H7 (cell line): ENCODE measurements at regions not wholly inside any gene's neighbourhood (a gene's known extent, or its start where the extent isn't known, plus 50 kb on each side); places are given as distances from the start of the nearest gene placed in this dataset.

Experiments
- DNase-seq: peaks from one replicate; pipeline ENCODE4 v3.0.0; 2012
- H3K27me3 ChIP-seq: 2 replicates; pipeline ENCODE4 v1.6.0; 2011; ENCODE audit warnings: mild to moderate bottlenecking, low read length; ENCODE audit not compliant: control insufficient read depth, insufficient read depth
- H3K36me3 ChIP-seq: replicated peaks from 2 replicates; pipeline ENCODE4 v1.5.1; 2011; ENCODE audit warnings: low read length; ENCODE audit not compliant: control insufficient read depth, insufficient read depth
- H3K4me3 ChIP-seq: 2 replicates; pipeline ENCODE4 v1.5.1; 2011; ENCODE audit warnings: low read depth, mild to moderate bottlenecking, control low read depth, low read length, moderate library complexity; ENCODE audit not compliant: insufficient read depth

GRCh38 chr20:40258931-40259330 is 430.1 kb downstream of the MAFB start:
- H3K27me3 ChIP-seq = no peaks in the 10 kb centered on the region
- no peak for DNase-seq
- H3K36me3 ChIP-seq = no peaks in the 10 kb centered on the region
- no peak overlapping the region for H3K4me3 ChIP-seq

GRCh38 chr20:40257763-40258162 is 431.3 kb downstream of the MAFB start:
- H3K27me3 ChIP-seq = no peaks in the 10 kb centered on the region
- H3K4me3 ChIP-seq = no peak overlapping the region
- H3K36me3 ChIP-seq = no peaks in the 10 kb centered on the region
- no peak for DNase-seq

GRCh38 chr20:40255365-40255764 is 433.7 kb downstream of the MAFB start:
- Histone ChIP-seq H3K4me3 (no peak overlapping the region), H3K27me3 (no peaks in the 10 kb centered on the region), H3K36me3 (no peaks in the 10 kb centered on the region; the same call in 1 of the 2 replicates)
- no peak for DNase-seq

GRCh38 chr20:40254023-40254772 is 434.8 kb downstream of the MAFB start:
- H3K27me3 ChIP-seq = no peaks in the 10 kb centered on the region
- no peaks in the 10 kb centered on the region; the same call in 1 of the 2 replicates for H3K36me3 ChIP-seq

GRCh38 chr20:40251284-40251932 is 437.6 kb downstream of the MAFB start:
- Histone ChIP-seq H3K36me3 (no peaks in the 10 kb centered on the region; the same call in 1 of the 2 replicates), H3K27me3 (no peaks in the 10 kb centered on the region), H3K4me3 (no peak overlapping the region)
- peak; percentile 72 for DNase-seq

More at GRCh38 chr20:40254023-40254772, 434.8 kb downstream of the MAFB start:
- DNase-seq = no peak
- H3K4me3 ChIP-seq = no peak overlapping the region

GRCh38 chr20:40249805-40250204 is 439.2 kb downstream of the MAFB start:
- no peak overlapping the region for H3K4me3 ChIP-seq
- DNase-seq = no peak
- no peaks in the 10 kb centered on the region for H3K27me3 ChIP-seq
- no peaks in the 10 kb centered on the region; the same call in 1 of the 2 replicates for H3K36me3 ChIP-seq

- DNase-seq = no peak
- Histone ChIP-seq H3K27me3 (no peaks in the 10 kb centered on the region), H3K36me3 (no peaks in the 10 kb centered on the region), H3K4me3 (no peak overlapping the region)
Measured at GRCh38 chr20:40245829-40246228, 443.2 kb downstream of the MAFB start.

- Histone ChIP-seq H3K4me3 (no peak overlapping the region), H3K36me3 (no peaks in the 10 kb centered on the region), H3K27me3 (no peaks in the 10 kb centered on the region)
- no peak for DNase-seq
Measured at GRCh38 chr20:40244286-40244685, 444.8 kb downstream of the MAFB start.

- DNase-seq = no peak
- Histone ChIP-seq H3K4me3 (no peak overlapping the region), H3K27me3 (no peaks in the 10 kb centered on the region), H3K36me3 (no peaks in the 10 kb centered on the region)
Measured at GRCh38 chr20:40241596-40242343, 447.3 kb downstream of the MAFB start.

- DNase-seq = no peak
- Histone ChIP-seq H3K27me3 (no peaks in the 10 kb centered on the region), H3K36me3 (no peaks in the 10 kb centered on the region; the same call in 1 of the 2 replicates), H3K4me3 (no peak overlapping the region)
Measured at GRCh38 chr20:40238511-40238910, 450.5 kb downstream of the MAFB start.

GRCh38 chr20:40234593-40234992 is 454.4 kb downstream of the MAFB start:
- DNase-seq = no peak
- no peaks in the 10 kb centered on the region; the same call in 1 of the 2 replicates for H3K36me3 ChIP-seq
- no peak overlapping the region for H3K4me3 ChIP-seq
- no peaks in the 10 kb centered on the region for H3K27me3 ChIP-seq

- DNase-seq = no peak
- Histone ChIP-seq H3K27me3 (no peaks in the 10 kb centered on the region), H3K4me3 (no peak overlapping the region), H3K36me3 (no peaks in the 10 kb centered on the region; the same call in none of the 2 replicates)
Measured at GRCh38 chr20:40233406-40233805, 455.6 kb downstream of the MAFB start.

- no peak overlapping the region for H3K4me3 ChIP-seq
- no peaks in the 10 kb centered on the region for H3K27me3 ChIP-seq
- no peak for DNase-seq
- no peaks in the 10 kb centered on the region; the same call in none of the 2 replicates for H3K36me3 ChIP-seq
Measured at GRCh38 chr20:40232756-40233155, 456.3 kb downstream of the MAFB start.

- DNase-seq = no peak
- H3K4me3 ChIP-seq = no peak overlapping the region
- H3K27me3 ChIP-seq = no peaks in the 10 kb centered on the region
- H3K36me3 ChIP-seq = no peaks in the 10 kb centered on the region; the same call in none of the 2 replicates
Measured at GRCh38 chr20:40232273-40232672, 456.8 kb downstream of the MAFB start.
